GM18505 (cell line): ENCODE measurements at regions not wholly inside any gene's neighbourhood (a gene's known extent, or its start where the extent isn't known, plus 50 kb on each side); places are given as distances from the start of the nearest gene placed in this dataset.

Experiments used
- ATAC-seq: cut with Tn5 transposase; IDR thresholded peaks from one replicate; pipeline ENCODE4 v1.9.1; 2021; ENCODE audit not compliant: unreplicated experiment
- POLR2A ChIP-seq: IDR thresholded peaks from 4 replicates; pipeline ENCODE4 v1.6.1; 2011; ENCODE audit warnings: borderline replicate concordance; ENCODE audit not compliant: insufficient read depth, insufficient read length; ENCODE audit errors: extremely low read depth

- ATAC-seq = no peak
- TF ChIP-seq POLR2A = no peak
Observed at GRCh38 chr18:46346896-46347630, 242.9 kb downstream of the HAUS1 start.

GRCh38 chr18:46350598-46351159 lies 246.5 kb downstream of the HAUS1 start:
- no peak for ATAC-seq
- no peak for TF ChIP-seq POLR2A

DNA sequence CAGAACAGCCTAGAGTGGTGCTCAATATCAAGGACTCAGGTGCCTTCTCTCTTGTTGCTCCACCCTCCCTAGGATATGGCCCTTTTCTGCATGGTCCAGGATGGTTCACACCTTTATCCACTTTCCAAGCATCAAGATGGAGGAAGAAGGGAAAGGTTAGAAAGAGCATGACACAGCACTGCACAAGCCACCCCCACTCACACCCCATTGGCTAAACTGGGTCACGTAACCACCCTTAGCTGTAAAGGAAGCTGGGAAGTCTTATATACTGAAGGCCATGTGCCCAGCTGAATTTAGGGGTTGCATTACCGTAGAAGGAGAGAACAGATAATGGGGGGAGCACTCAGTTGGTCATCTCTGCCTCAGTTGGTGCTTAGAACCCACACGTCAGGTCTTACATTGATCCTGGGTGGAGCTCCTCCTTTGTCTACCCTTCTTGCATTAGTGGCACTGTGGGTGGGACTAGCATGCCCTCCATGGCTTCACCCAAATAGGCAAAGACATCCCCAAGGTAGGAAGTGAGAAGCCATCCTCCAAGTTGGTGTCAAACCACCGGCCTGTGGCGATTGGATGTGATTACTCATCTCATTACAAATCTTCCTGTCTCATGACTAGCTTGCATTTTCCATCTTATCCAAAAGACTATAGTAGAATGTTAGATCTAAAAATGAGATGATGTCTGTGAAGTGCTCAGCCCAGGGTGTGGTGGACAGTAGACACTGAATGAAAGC lies 248.5 kb downstream of the HAUS1 start:
- no peak for TF ChIP-seq POLR2A
- ATAC-seq = no peak

DNA sequence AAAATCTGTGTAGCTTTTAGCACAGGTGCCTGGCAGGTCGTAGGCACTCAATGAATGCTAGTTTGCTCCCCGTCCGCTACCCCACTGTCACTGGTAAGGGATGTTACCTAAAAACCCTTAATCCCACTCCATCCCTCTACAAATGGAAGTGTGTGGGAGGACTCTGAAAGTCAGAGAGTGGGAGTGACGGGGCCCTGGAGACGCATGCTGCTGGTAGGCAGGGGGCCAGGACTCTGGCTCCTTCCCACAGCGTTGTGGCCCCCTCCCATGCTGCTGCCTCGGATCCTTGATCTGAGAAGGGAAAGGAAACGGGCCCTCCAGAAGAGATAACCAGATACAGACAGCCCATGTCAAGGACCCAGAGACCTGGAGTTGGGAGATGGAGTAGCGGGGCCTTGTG lies 249.3 kb downstream of the HAUS1 start:
- no peak for ATAC-seq
- no peak for TF ChIP-seq POLR2A

DNA sequence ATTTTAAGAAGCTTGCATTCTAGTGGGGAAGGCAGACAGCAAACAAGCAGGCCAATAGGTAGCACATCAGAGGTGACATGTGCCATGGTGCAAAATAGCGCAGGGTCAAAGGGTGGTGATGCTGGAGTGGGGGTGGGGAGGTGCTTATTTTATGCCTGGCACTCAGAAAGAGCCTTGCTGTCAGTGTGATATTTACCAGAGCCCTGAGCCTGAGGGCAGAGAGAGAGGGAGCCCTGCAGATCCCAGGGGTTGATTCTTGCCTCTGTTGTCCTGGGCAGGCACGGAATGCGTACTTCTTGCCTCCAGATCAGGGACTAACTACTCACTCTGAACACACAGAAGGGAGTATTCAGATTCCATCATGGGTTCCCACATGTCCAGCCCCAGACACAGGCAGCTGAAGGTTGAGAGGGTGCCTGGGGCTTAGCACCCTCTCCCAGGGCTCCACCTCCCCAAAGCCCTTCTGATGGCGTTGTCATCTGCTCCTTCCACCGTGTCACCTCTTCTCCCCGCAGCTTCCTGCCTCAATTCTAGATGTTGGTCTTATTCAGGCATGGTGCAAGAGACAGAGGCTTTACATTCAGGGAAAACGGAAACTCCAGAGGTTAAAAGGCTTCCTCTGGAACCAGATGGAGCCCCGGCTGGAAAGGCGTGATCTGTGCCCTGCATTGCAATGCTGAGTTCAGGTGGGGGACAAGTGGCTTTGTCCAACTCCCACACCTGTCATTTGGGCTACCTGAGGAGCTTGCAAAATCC lies 252.3 kb downstream of the HAUS1 start:
- no peak for TF ChIP-seq POLR2A
- ATAC-seq = no peak

DNA sequence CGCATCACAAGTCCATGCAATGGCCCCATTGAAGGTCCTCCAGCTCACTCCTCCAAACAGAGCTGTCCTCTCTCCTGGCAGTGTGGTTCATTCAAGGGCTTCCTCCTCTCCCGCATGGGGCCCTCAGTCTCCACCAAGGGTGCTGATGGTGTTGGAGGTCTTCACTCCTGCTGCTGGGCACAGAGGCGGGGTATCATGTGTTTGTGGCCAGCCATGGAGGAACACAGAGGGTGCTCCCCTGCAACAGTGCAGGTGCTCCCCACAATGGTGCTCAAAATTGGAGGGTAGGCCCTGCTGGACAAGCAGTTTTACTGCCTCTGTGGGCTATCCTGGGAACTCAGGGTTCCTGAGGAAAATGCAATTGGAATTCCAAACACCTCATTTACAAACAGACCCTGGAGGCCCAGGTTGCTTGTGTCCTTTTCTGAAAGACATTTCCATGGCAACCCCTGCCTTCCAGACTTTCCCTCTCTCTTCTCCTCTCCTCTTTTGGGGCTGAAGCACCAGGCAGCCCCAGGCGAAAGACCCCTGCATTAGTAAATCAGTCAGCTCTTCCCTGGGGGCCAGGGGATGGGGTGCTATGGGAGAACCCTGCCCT lies 256.0 kb downstream of the HAUS1 start:
- no peak for TF ChIP-seq POLR2A
- no peak for ATAC-seq

DNA sequence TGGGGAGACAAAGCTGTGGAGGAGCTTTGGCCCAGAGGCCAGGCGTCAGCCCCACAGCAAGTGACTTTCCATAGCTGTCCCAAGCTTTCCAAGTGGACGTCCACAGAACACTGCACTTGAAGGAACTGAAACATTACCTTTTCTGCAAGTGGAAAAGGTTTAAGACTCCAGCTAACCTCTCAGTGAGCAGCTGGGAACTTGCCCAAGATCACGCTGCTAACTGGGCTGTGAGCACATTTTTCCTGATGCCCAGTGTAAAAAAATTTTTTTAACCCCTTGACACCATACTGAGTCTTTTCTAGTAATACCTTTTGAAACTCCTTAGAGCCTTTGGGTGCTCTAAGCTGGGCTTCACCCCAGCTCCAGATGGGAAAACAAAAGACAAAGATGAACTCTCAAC lies 256.7 kb downstream of the HAUS1 start:
- ATAC-seq = no peak
- TF ChIP-seq POLR2A = no peak

- no peak for ATAC-seq
Observed at GRCh38 chr18:46362533-46362932, 258.3 kb downstream of the HAUS1 start.

DNA sequence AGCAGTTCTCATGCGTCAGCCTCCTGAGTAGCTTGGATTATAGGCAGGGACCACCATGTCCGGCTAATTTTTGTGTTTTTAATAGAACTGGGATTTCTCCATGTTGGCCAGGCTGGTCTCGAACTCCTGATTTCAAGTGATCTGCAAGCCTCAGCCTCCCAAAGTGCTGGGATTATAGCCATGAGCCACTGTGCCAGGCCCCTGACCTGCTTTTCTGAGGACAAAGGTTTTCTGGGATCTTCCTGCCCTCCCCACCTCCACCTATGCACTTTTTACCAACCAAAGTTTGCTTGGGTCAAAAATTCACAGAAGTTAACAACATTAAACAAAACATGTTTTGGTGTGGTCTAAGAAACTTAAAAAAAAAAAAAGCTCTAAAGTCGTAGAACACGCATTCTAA lies 259.9 kb downstream of the HAUS1 start:
- no peak for TF ChIP-seq POLR2A
- ATAC-seq = no peak

More at GRCh38 chr18:46362533-46362932, 258.3 kb downstream of the HAUS1 start:
- no peak for TF ChIP-seq POLR2A

DNA sequence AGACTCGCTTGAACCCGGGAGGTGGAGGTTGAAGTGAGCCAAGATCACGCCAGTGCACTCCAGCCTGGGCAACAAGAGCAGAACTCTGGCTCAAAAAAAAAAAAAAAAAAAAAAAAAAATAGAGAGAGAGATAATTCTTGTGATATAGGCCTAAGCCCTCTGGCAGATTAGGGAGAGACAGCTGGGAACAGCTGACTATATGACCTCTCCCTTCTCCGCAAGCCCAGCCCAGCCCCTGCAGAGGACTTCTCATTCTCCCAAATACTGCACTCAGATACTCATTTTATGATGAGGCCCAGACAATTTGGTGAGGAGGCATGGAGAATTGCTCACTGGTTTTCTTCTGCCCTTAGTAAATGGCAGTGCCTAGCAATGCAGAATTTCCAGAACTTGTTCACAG lies 262.0 kb downstream of the HAUS1 start:
- no peak for TF ChIP-seq POLR2A
- no peak for ATAC-seq

DNA sequence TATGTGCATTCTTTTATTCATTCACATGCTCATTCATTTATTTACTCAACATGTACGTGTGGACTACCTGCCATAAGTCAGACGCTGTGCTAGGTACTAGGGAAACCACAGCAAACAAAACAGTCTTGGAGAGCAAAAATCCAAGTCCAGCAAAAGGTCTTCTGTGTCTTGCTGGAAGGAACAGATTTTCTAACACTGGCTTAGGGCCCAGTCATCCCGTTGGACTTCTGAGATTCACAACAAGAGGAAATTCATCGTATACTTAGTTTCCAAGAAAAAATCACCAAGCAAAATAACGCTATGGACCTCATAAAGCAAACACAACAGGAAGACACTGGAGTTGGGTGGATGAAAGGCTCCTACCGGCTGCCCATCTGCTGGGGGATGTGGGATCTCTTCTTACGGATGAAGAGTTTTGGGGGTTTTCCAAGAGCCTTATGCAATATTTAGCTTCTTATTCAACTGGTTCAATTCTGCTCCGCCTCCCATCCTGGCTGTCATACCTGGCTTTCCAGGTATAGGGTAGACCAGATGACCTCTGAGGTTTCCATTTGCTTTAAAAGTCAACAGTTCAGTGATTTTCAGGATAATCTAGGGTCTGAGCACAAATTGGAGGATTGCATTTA lies 262.7 kb downstream of the HAUS1 start:
- no peak for ATAC-seq
- TF ChIP-seq POLR2A = no peak

GRCh38 chr18:46369323-46369722 lies 265.1 kb downstream of the HAUS1 start:
- TF ChIP-seq POLR2A = no peak
- ATAC-seq = no peak
